Stimulated activated CD8-positive, alpha-beta memory T cell treated with anti-CD3 and anti-CD28 coated beads, Interleukin-4, amount 100 ng/mL, for 4 hours (primary cell): ENCODE measurements at regions not wholly inside any gene's neighbourhood (a gene's known extent, or its start where the extent isn't known, plus 50 kb on each side); places are given as distances from the start of the nearest gene placed in this dataset.

Experiments used
- DNase-seq, 2 donors: peaks; one replicate each; pipeline ENCODE4 v3.0.0-alpha.2; 2020; ENCODE audit warnings: low read depth in 2 of 2, low spot score in 1 of 2

- no peak for DNase-seq
Observed at GRCh38 chr9:21657966-21658667, 144.3 kb upstream of the MTAP start.

GRCh38 chr9:21660976-21661375, 141.5 kb upstream of the MTAP start:
- no peak for DNase-seq

DNA sequence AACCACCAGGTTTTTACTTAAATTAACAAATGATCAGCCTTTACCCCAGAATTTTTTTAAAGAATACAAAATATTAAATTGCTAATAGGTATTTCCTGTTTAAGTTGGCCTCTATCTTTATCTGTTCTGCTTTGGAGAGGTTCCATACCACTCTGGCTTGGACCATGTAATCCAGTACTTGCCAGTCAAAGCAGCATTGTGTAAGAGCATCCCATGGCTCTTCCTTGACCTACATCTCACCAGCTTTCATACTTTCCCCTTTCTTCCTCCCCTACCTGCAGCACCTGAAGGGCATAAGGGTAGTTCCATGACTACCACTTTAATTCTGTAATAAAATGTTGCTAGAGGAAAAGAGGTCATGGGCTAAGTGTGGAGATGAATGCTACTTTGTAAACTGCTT, 140.8 kb upstream of the MTAP start:
- DNase-seq: no peak

GRCh38 chr9:21668516-21668915, 133.9 kb upstream of the MTAP start:
- no peak for DNase-seq

DNA sequence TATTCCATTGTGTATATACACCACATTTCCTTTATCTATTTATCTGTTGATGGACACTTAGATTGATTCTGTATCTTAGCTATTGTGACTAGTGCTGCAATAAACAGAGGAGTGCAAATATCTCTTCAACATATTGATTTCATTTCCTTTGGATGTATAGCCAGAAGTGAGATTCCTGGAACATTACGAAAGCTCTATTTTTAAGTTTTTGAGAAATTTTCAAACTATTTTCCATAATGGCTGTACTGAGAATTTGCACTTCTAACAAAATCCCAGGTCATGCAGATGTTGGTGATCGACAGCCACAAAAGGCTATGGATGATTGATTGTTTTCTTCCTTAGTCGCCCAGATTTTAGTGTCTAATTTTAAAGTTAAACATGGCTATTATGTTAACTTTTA, 132.7 kb upstream of the MTAP start:
- no peak for DNase-seq

GRCh38 chr9:21670374-21670773, 132.1 kb upstream of the MTAP start:
- DNase-seq: no peak

DNA sequence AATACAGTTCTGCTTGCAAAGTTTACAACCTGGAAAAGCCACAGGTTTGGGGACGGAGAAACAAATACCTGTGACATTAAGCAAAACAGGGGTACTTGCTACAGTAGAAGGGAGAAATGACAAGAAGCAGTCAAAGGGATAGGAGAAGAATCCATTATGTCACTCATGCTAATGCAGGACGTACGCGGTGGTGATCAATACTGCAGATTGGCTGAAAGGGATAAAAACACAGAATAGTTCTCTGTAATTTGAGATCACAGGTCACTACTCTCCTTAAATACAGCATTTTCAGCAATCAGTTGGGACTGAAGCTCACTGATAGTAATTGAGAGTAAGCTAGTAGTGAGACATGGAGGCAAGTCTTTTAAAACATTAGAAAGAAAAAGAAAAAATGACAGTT, 130.3 kb upstream of the MTAP start:
- DNase-seq: no peak

DNA sequence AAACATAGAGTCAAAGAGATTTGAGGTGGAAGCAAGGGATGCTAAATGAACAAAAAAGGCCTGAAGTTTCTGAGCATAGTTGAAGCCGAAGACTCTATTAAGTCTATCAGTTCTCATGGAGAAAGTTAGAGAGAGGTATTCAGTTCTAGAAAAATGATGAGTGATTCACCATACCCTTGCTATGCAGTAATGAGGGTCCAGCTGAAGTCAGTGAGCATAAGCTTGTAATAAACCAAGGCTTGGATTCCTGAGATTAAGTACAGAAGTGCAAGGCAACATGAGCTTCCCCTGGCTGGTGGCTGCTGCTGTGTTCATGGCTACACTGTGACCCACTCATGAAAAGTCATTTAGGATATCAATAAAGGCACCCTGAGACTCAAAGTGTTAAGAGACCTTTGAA, 129.7 kb upstream of the MTAP start:
- DNase-seq: no peak

- DNase-seq: no peak
Observed at GRCh38 chr9:21674894-21675293, 127.5 kb upstream of the MTAP start.

DNA sequence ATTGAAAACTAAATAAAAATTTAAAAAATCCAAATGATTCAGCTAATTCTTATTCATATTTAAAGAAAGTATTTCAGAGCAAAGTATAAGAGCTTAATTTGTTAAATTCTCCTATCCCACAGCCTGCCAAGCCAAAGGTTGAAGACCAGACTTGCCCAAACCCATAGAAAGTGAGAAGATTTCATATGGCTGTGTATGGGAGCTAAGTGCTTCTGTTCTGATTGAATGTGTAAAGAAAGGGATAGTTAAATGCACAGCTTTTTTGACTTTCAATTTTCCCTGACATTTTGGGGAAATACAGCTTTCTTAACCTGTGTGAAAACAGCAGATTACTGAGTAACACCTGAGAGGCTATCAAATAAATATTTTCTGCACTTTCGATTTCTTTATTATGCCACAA, 125.0 kb upstream of the MTAP start:
- no peak for DNase-seq

- DNase-seq: no peak
Observed at GRCh38 chr9:21677834-21678233, 124.6 kb upstream of the MTAP start.

- no peak for DNase-seq
Observed at GRCh38 chr9:21679432-21679831, 123.0 kb upstream of the MTAP start.

DNA sequence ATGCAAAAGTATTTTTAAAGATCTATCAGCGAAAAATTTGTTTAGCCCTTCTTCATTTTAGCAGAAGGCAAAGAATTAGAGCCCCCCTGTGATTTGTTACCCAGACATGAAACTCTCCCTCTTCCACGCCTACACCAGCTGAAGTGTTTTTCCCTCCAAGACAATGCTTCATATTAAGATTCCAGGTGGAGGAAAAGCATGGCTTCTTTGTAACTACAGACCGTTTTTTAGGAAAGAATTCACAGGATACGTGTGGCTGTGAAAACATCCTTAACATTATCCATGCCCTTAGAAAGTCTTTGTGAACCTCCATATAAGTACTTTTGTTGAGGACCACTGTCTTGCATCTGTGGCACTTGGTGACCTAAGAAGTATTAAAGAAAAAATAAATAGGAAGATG, 121.8 kb upstream of the MTAP start:
- DNase-seq: no peak

GRCh38 chr9:21681641-21682040, 120.8 kb upstream of the MTAP start:
- no peak for DNase-seq

GRCh38 chr9:21682381-21682780, 120.1 kb upstream of the MTAP start:
- no peak for DNase-seq

DNA sequence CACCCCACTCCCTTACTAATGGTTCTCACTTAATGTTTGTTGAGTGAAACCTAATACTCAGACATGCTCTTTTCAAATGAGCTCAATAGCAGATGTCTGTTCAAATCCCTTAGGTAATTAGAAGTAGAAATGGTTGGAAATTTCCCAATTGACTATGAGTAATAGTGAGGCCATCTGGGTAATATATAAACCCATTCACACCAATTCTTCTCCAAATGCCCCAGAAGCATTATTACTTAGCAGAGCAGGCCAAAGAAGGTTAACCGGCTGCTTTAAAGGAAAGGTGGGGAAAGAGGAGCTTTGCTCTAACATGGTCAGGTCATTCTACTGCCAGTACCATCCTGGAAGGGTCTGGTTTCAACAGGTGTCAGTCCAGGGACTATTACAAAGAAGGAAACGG, 119.5 kb upstream of the MTAP start:
- no peak for DNase-seq

- no peak for DNase-seq
Observed at GRCh38 chr9:21683484-21684175, 118.8 kb upstream of the MTAP start.

- DNase-seq: no peak
Observed at GRCh38 chr9:21684231-21684630, 118.2 kb upstream of the MTAP start.

DNA sequence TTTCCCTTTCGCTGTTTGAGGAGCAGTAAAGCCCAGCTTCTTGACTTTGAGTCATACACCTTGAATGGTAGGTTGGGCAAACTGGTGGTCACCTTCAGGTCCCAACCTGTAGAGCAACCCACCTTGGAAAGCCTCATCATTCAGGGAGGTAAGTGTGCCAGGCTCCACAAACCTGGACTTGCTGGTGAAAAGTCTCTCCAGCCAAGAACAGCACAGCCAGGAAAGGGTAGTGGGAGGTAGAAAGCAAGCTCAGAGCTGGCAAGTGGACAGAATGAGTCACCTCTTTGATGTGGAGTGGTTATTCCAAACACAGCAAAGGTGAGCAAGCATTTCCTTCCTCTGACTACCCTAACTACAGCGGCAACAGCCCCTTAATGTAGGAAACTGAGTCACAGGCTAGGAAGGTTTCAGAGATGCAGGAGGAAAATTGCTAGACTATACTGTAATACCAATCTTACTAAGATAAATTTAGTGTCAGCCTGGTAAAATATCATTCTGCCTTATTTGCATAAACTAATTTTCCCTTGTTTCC, 117.5 kb upstream of the MTAP start:
- peak in 1 of 2 donors; percentile 12 for DNase-seq

DNA sequence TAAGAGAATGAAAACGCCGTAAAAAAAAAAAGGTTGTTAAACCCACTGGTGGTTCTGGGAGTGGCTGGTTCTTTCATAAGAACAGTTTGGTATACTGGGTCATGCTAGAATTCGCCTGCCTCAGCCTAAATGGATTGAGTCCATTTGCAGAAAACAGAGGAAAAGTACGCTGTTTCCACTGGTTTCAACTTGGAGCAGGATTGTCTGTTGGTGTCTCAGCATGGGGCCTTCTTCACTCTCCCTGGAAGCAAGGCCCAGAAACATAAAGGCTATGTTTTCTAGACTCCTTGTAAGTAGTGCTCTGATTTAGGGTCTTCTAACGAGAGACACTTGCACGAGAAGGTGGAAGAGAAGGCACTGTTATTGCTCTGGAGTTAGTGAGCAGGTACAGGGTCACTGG, 116.9 kb upstream of the MTAP start:
- no peak for DNase-seq

- no peak for DNase-seq
Observed at GRCh38 chr9:21686738-21687137, 115.7 kb upstream of the MTAP start.

DNA sequence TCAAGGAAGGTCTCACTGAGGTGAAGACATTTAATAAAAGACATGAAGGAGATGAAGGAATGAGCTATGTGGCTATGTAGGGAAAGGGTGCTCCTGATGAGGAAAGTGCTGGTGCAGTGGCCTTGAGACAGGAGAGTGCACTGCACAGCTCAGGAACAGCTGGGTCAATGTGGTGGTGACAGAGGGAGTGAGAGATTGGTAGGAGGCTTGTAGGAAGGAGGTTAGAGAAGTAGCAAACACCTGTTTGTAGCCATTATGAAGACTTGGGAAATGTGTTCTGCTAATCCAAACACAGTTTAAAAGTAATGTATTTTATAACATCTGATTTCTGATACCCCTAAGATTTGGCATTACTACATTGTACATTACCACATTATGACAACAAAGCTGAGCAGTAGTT, 115.1 kb upstream of the MTAP start:
- DNase-seq: no peak
